GM12878 (cell line): ENCODE measurements at regions not wholly inside any gene's neighbourhood (a gene's known extent, or its start where the extent isn't known, plus 50 kb on each side); places are given as distances from the start of the nearest gene placed in this dataset.

Source experiments
- ASH2L ChIP-seq: fragments of 300-600, 200-600 bp; sonication (generic); IDR thresholded peaks from 2 replicates; pipeline ENCODE4 v1.6.1; 2017; ENCODE audit warnings: low read depth, mild to moderate bottlenecking, borderline replicate concordance
- POLR2A ChIP-seq: IDR thresholded peaks from 2 replicates; pipeline ENCODE4 v1.6.1; 2011; ENCODE audit warnings: low read depth, mild to moderate bottlenecking, low read length
- POLR2AphosphoS5 ChIP-seq: IDR thresholded peaks from 2 replicates; pipeline ENCODE4 v1.6.1; 2011; ENCODE audit warnings: mild to moderate bottlenecking, low read length, inconsistent platforms
- RAD21 ChIP-seq: IDR thresholded peaks from 2 replicates; pipeline ENCODE4 v1.6.1; 2011; ENCODE audit warnings: mild to moderate bottlenecking, low read depth, low read length, moderate library complexity; ENCODE audit not compliant: insufficient read depth
- SUZ12 ChIP-seq: fragments of 200-600 bp; sonication (generic); IDR thresholded peaks from one replicate; pipeline ENCODE4 v1.6.1; 2018; ENCODE audit warnings: antibody characterized with exemption, mild to moderate bottlenecking; ENCODE audit not compliant: unreplicated experiment
- TCF7 ChIP-seq: IDR thresholded peaks from 2 replicates; pipeline ENCODE4 v1.6.1; 2014; ENCODE audit warnings: antibody characterized with exemption, borderline replicate concordance
- ZBED1 ChIP-seq: IDR thresholded peaks from 2 replicates; pipeline ENCODE4 v1.6.1; 2016; ENCODE audit warnings: borderline replicate concordance
- TF ChIP-seq, protein P1 (sequence below), 3 experiments: IDR thresholded peaks in 2 of 3; conservative IDR thresholded peaks in 1 of 3; 2 replicates each; pipeline ENCODE4 v1.5.1; 2011; ENCODE audit warnings: low read depth in 3 of 3, low read length in 3 of 3, mild to moderate bottlenecking in 3 of 3, control low read depth in 2 of 3, moderate library complexity in 2 of 3, inconsistent platforms in 1 of 3, mixed read lengths in 1 of 3; ENCODE audit not compliant: control insufficient read depth in 2 of 3, insufficient read depth in 1 of 3; ENCODE audit errors: extremely low read depth in 1 of 3

DNA sequence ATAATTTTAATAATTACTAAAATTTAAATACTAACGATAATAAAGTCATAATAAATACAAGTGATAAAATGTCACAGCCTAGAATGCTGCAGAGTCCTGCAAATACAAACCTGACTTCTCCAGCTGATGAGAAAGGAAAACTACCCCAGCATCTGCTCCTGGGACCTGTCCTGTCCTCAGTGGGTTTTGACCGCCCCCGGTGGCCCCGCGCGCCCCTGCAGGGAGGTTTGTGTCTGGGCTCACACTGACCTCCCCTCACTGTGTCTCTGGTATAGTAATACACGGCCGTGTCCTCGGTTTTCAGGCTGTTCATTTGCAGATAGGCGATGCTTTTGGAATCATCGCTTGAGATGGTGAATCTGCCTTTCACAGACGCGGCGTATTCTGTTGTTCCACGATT lies 1139.4 kb downstream of the TMEM121 start:
- TF ChIP-seq, protein P1, sequence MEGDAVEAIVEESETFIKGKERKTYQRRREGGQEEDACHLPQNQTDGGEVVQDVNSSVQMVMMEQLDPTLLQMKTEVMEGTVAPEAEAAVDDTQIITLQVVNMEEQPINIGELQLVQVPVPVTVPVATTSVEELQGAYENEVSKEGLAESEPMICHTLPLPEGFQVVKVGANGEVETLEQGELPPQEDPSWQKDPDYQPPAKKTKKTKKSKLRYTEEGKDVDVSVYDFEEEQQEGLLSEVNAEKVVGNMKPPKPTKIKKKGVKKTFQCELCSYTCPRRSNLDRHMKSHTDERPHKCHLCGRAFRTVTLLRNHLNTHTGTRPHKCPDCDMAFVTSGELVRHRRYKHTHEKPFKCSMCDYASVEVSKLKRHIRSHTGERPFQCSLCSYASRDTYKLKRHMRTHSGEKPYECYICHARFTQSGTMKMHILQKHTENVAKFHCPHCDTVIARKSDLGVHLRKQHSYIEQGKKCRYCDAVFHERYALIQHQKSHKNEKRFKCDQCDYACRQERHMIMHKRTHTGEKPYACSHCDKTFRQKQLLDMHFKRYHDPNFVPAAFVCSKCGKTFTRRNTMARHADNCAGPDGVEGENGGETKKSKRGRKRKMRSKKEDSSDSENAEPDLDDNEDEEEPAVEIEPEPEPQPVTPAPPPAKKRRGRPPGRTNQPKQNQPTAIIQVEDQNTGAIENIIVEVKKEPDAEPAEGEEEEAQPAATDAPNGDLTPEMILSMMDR (IDR thresholded peaks at IDR 0.05 in 2 of 3, conservative IDR thresholded peaks at IDR 0.05 in 1 of 3; ENCODE audit: control insufficient read depth in 2 of 3, extremely low read depth in 1 of 3, insufficient read depth in 1 of 3, low read depth in 3 of 3, low read length in 3 of 3) = no peak
- TF ChIP-seq POLR2AphosphoS5 (no peak), TCF7 (no peak), ASH2L (no peak), POLR2A (no peak), RAD21 (no peak), SUZ12 (no peak), ZBED1 (no peak)
